HCEC 1CT (cell line): ENCODE measurements at regions not wholly inside any gene's neighbourhood (a gene's known extent, or its start where the extent isn't known, plus 50 kb on each side); places are given as distances from the start of the nearest gene placed in this dataset.
A peak's percentile ranks its signal among the peaks of the same experiment; 100 is the strongest.

Experiments
- DNase-seq: peaks from one replicate; pipeline ENCODE4 v3.0.0-alpha.2; 2017

DNA sequence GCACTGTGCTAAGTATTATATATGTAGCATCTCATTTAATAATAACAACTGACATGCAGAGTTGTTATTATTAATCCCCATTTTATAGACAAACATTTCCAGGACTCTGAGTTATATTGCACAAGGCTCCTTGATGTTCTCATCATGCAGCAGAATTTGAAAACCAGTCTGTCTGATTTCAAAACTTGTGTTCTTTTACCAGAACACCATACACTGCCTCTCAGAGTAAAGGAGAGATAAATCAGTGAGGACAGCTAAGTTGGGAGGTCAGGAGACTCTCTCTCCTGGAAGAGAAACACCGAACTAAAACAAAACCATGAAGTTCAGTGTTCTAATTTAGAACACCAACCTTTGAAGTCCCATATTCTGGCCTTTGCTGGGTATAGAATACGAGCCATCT is 92.7 kb upstream of the TNC start:
- no peak for DNase-seq

DNA sequence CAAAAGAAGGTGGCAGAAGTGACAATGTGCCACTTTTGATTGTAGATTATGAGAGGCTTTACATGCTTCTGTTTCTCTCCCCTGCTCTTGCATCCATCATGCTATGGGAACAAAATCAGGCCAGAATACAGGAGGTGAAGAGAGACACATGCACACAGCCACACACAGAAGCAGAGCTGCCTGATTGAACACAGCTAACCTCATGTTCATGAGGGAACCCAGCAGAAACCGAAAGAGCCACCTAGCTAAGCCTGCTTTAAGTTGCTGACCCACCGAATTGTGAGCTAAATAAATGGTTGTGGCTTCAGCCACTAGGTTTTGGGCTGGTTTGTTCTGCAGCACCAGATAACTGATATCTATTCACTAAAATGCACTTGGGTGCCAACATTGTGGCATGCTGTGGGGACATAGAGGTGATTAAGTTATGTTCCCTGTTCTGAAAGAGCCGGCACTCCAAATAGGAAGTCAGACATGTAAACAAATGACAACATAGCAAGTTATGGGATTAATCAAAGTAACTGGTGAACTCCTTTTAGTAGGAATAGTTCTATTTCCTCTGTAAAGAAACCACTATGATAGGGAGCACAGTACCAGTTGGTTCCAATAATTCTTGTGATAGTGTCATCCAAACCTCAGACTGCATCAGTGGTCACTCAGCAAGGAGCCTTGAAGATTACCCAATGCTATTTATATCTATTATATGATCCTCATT is 93.6 kb upstream of the TNC start:
- peak; percentile 54 for DNase-seq

DNA sequence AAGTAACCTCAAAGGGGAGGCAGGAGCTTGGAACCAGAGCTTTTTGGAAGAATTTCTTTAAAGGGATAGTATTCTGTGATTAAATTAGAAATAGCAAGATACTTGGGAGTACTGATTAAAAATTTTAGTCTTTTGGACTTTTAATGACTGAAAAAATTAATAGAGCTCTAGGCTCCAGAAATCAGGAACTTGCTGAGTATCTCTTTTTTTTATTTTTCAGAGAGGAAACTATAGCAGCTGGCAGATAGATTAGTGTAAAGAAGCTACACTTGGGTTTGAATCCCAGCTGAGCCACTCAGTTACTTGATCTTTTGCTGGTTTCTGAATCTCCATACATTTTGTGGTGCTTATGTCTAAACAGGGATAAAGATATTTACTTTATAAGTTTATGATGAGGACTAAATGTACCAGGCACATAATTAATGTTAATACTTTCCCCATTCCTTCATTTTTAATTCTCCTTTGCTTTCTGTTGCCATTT is 94.2 kb upstream of the TNC start:
- DNase-seq = no peak

DNA sequence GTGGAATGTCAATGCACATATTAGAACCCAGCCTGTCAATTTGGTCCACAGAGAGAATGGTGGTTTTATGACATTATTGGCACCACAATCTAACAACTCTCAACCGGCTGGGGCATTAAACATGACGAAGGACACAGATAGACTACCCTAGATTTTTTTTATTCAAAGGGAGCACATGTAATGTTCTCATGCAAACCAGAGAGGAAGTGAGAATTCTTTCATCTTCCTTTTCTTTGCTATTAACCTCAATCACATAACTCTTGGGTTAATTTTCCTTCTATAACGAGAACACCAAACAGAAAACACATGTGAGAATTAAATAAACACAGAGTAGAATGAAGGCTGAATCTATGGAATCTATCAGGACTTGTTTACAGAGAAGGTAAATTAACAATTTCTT is 94.9 kb upstream of the TNC start:
- DNase-seq = no peak

DNA sequence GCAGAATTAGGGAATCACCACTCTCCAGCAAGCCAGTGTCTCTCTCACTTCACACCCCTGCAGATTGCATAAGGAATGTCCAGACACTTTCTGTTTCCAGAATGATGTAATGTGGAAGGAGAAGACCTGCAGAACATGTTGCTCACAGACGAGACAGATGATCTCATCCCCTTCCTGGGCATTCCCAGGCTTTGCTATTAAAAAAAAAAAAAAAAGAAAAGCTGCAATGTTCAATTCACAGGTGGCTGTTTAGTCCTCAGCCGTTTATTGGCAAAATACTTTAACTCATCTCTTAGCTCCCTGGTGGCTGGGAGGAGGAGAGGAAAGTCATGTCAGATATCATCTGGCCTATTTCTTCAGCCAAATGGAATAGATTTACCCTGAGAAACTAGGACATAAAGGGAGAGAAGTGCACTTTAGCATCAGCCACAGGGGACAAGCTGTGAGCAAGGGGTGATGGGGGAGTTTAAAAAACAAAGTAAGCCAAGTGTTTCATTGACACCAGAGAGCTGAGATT is 95.9 kb upstream of the TNC start:
- DNase-seq = peak; percentile 87

DNA sequence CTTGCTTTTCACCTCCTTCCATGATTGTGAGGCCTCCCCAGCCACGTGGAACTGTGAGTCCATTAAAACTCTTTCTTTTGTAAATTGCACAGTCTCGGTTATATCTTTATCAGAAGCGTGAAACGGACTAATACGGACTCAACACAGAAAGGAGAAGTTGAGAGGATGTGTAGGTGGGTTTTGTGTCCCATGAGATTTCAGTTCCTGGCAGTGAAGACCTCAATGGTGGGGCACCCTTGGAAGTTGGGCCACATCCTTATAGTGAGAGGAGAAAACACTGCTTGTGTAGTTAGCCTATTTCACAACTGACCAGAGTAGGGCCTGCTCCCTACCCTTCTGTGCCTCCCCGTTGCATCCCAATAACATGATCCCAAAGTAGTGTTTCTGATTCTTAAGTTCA is 98.9 kb upstream of the TNC start:
- DNase-seq = no peak

DNA sequence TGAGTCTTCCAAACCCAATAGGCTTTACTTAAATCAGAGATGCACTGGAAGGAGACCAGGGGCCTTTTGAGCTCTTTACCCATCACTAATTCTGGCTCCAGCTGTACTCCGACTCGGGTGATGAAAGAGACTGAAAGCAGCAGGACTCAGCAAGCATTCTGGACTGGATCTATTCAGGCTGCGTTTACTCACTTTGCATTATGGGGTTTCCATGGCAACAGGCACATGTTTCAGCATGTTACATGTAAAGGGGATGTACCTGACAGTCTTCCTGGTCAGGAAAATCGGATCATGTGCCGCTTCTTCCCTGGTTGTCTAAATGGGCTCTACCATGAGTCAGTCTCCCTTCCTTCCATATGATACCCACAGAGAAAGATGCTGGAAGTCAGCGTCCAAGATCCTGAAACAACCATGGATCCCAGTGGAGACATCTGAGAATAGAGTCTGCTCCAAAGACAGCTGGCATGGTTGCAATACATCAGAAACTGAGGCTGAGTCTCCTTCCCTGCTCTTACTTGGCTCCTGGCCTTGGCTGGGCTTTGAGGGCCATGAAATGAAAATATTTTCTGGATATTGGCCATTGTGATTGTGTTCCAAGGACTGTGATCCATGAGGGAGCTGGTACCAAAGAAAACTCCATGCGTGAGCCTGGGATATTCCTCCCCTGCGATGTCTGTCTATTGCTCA is 102.5 kb upstream of the TNC start:
- no peak for DNase-seq

DNA sequence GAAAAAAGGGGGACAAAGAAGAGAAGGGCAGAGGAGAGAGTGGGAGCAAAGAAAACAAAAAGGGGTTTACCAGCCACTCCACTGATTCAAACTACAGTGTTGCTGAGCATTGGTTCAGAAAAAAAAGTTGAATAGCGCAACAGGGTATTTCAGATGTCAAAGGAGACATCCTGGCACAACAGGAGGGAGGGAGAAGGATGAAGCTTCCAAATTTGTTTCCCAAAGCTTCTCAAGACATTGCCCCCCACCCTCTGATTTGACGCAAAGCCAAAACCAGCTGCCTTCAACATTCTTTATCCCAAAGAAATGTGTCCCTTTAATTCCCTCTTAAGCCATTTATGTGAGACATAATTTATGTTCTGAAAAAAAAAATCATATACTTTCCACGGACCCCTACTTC is 105.5 kb upstream of the TNC start:
- DNase-seq = no peak

DNA sequence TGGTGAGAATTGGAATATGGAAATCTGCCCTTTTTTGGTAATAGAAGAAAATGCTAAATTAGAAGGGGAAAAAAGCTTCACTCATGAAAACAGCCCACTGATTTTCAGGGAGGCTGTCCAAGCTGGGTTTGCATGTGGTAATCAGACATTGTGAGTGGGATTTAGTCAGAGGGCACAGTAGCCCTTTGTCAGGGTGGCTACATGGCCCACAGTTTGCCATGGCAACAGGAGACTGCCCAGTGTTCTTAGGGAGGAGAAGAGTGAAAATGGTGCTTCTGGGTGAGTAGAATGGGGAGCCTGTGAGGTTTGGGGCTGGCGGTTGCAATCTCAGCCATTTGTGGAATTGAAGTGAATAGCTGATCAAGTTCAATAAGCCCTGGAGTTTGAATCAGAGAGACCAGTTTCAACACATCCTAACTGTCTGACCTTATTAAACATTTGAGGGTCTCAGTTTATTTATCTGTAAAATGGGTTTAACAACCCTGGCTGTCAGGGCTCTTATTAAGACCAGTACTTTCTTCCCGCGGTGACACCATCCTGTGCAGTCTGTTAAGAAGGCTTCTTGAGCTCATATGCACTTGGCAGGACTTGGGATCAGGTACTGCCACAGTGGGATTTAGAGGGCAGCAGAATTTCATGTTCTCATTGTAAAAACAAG is 107.6 kb upstream of the TNC start:
- no peak for DNase-seq

DNA sequence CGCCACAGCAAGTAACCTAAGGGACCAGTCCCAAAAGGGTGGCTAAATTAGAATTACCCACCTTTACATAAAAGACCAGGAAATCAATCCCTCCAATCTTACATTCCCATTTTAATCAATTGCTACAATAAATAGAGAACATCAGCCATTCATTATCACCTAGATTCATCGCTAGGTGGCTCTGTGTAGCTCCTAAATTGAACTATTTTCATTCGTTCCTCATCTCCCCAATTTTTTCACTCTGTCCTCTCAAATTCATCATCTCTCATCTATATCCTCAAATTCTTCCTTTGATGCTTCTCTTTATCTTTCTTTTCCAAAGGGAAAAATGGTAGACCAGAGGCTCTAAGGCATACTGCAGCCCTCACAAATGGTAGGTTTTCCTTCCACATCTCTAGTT is 108.2 kb upstream of the TNC start:
- DNase-seq = no peak

DNA sequence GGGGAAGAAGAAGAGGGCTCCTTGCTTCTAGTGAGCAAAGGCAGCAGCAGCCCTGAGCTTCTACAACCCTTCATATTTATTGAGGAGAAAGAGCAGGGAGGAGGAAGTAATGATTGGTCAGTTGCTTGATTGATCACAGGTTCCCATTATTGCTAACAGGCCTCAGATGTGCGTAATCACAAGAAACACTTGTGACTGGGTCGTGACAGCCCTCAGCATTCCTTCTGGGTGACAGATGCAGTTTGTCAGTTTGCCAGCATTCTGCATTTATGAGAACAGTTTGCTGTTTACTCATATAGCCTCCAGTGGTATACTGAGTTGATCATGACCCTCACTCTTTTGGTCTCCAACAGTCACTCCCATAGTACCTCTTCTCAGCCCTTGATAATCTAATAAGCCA is 111.5 kb upstream of the TNC start:
- DNase-seq = peak; percentile 31

DNA sequence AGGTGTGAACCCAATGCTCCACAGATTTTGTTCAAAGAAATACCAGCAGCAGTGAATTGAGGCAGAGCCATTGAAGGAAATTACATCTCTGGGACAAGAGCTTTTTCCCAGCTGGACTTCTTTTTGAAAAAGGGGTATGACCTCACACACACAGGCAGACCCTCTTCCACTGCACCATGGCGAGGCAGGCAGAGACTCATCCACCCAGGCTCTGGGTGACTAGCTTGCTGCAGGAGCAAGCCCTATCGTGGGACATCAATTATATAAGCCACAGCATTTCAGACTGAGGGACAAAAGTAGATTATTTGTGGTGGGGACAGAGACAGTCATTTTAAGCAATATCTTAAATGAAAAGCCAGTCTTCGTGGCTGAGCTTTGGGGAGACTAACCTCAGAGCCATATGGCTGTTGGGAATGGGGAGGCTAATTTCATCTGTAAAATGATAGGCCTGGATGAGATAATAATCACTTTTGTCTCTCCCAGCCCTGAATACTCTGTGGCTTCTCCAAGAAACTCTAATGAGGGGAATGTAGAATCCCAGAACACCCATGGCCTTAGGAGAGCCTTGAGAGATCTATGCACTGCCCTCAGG is 113.1 kb upstream of the TNC start:
- DNase-seq = no peak

DNA sequence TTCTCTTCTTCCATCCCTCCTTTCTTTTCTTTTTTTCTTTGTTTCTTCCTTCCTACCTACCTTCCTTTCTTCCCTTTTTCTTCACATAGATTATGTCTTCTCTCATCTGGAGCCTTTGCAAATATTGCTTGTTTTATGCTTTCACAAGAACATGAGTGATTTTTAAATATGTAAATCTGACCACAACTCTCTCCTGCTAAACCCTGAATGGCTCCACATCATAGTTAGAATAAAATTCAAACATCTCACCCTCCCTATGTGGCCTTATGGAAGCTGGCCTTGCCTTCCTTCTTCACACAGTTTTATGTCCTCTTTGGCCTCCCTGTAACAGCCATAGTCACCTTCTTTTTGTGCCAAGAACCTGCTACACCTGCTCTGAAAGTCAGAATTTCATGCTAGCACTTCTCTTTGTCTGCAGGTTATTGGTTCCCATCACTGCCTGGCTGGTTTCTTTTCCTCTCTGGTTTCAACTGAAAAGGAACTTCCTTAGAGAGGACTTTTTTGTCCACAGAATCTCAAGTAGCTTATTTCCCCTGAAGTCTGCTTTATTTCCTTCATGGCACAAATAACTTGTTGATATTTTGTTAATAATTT is 114.3 kb upstream of the TNC start:
- peak; percentile 31 for DNase-seq

DNA sequence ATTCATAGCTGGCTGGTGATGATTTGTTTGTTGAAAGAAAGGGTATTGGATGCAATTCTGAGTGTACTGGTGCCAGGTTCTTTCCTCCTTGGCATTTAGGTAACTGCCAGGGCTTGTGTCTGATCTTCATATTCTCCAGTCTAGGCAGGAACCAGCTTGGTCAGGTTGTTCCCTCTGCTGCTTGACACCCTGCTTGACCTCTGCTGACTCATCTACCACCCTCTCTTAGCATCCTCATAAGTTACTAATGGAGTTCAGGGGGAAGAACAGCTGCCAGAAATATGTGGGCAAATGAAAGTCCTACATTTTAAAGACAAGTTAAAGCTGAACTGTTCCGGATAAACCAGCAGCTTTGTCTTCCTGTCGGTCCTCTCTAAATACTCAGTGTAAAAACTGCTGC is 116.1 kb upstream of the TNC start:
- peak; percentile 94 for DNase-seq

DNA sequence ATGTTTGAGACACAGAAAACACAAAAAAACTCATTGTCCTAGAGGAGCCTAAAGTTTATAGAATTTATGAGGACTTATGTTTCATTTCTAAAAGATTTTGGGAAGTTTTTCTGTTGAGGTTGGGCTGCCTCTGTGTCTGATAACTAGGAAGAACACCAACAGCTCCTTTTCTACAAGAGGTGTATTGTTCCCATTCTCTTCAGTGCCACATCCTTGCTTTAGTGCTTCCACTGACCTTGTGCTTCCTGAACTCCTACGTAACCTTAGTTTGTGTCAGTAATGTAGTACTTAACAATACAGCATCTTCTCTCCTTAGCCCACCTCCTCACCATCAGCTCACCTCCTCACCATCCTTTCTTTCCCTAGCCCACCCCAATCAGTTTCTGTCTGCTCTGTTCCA is 117.3 kb upstream of the TNC start:
- DNase-seq = no peak

DNA sequence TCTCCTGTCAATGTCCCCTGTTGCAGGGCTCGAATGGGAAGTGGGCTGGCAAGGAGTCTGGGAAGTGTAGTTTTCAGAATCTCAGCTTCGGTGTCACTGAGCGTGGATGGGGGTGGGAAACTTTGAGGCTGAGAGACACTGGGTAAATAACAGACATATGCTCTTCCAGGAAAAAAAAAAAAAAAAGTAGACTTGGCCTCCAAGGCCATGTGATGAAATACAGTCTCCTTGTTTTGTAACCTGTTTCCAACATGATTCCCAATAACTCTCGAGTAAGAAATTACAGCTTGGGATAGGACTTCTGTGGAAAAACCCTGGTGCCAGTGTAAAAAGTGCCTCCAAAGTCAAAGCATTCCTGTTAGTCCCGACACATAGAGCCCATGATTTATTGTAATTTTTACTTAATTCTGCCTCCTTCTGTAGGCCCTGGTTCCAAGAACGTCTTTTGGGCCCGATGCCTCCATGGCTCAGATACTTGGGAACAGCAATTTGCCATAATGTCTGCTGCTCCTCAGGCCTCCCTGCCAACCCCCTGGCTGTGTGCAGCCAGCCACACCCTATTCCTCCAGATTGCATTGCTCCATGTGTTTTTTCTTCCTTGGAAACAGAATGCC is 119.5 kb upstream of the TNC start:
- no peak for DNase-seq

DNA sequence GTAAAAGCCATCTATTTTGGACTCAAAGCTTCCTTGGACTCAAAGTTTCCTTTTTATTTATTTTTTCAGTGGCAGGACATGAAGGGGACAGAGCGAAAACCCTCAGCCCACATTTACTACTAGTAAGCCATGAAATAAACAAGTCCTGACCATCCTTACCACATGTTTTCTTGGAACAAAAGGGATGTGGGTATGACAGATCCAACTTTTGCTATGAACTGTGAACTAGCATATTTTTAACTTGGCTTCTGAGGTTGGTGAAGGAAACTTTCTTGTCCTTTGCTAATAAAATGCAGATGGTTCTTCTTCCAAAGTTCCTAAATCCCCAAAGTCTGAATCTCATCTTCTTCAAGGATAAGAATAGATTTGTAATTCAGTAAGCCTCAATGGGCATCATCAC is 122.7 kb upstream of the TNC start:
- DNase-seq = no peak

DNA sequence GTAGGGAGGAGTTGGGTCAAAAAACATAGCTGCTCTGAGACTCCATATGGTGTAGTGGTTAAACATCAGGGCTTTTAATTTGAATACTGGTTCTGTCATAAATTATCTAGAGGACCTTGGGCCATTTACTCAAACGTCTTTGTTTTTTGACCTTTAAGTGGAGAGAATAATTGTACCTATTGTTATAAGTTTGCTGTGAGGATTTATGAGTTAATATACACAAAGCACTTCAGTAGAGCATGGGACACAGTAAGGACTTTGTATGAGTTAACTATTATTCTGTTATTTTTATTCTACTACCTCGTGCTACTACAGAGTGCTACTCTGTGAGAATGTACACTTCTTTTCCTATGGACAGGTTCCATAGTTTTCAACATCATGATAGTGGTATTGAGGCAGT is 123.7 kb upstream of the TNC start:
- DNase-seq = no peak

DNA sequence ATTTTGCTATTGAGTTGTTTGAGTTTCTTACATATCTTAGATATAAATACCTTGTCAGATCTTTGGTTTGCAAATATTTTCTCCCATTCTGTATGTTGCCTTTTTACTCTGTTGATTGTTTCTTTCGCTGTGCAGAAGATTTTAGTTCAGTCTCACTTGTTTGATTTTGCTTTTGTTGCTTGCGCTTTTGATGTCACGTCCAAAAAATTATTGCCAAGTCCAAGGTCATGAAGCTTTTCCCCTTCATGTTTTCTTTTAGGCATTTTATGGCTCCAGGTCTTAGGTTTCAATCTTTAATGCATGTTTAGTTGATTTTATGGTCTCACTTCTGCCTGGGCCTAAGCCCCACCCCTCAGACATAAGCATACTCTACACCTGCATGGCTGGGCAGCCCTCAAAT is 131.5 kb upstream of the TNC start:
- no peak for DNase-seq

DNA sequence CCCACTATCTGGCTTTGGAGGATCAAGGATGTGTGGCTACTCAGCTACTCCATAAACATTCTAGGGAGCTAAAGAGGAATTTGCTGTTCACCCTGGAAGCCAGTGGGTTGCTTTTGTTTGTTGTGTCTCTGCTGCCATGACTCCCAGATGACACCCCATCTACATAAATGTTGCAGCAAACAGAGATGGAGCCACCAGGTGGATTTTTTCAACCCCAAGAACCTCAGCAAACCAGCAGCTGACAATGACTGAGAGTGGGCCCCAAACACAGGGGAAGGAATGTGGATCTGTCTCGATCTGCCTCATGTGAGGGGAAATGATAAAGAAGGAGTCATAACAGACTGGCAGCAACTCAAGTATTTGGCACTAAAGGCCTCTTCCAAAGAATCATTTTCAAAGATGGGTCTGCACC is 132.7 kb upstream of the TNC start:
- DNase-seq = peak; percentile 99

DNA sequence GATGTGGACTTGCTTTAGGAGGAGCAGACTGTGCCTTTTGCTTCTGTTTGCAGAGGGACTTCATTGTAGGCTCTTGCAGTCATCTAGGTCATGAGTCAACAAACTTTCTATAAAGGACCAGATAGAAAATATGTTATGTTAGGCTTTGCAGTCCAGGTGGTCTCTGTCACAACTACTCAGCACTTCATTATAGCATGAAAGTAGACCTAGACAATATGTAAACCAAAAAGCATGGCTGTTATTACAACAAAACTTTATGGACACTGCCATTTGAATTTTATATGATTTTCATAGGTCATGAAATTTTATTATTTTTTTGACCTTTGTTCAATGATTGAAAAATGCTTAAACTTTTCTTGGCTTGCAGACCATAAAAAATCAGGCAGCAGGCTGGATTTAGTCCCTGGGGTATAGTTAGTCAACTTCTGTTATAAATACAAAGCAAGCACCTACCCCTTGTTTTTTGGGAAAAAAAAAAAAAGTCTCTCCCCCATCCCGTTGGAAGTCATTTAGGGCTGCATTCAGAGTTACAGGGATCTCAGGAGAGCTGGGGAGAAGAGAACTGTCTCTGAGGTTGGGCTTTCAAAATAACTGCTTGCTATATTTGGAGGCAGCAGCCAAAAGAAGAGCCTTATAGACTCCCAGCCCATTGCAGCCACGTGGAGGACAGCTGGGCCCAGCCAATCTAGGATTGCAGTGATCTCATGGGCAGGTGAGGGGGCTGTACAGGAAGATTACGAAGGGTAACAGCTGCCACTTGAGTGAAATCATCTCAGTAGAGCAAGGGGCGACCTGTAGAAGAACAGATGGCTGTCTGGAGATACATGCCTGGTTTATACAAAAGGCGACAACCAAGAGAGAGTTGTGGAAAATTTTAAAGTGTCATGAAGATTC is 136.6 kb upstream of the TNC start:
- DNase-seq = peak; percentile 37

DNA sequence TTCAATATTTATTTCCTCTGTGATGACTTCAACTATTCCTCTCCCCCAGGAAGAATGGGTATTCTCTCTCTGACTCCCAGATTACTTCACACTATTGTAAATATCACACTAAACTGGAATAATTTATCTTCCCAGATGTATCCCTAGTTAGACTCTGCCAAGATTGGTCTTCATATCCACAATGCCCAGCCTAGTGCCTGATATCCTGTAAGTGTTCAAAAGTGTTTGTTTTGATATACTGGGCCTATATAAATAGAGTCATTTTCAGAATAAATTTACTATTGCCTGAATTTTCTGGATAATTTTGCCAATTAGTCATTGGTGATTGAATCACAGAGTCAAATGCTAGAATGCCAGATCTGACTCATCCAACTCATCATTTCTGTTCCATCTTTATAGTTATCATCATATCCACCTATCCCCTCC is 143.7 kb upstream of the TNC start:
- peak; percentile 82 for DNase-seq
